ENCODE measurements at regions not wholly inside any gene's neighbourhood (a gene's known extent, or its start where the extent isn't known, plus 50 kb on each side); places are given as distances from the start of the nearest gene placed in this dataset.
"Not testable (repeated sequence)": the region's sequence is repeated elsewhere in the genome, so short reads cannot be mapped to it uniquely, and the experiment has no call there.

DNA sequence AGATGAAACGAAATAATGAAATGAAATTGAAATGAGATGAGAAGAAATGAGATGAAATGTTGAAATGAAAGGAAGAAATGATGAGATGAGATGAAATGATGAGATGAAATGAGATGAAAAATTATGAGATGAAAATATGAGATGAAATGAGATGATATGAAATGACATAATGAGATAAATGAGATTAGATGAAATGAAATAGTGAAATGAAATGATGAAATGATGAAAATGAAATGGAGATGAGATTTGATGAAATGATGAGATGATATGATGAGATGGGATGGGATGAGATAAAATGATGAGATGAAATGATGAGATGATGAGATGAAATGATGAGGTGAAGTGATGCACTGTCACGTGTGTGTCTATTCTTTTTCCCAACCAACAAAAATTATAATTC lies 224.5 kb downstream of the GOLGA6L6 start:
- TF ChIP-seq LEF1 (IDR thresholded peaks at IDR 0.05; ENCODE audit: borderline replicate concordance); SP1 (IDR thresholded peaks at IDR 0.05); CTBP1 (IDR thresholded peaks at IDR 0.05; ENCODE audit: borderline replicate concordance); NFRKB (IDR thresholded peaks at IDR 0.05); ARNT (IDR thresholded peaks at IDR 0.05); FOXM1 (IDR thresholded peaks at IDR 0.05; ENCODE audit: borderline replicate concordance); FOXA1 (IDR thresholded peaks at IDR 0.05); FOXK2 (IDR thresholded peaks at IDR 0.05); SUZ12 (IDR thresholded peaks at IDR 0.05); BHLHE40 (IDR thresholded peaks at IDR 0.05; ENCODE audit: borderline replicate concordance); TARDBP (IDR thresholded peaks at IDR 0.05); ZNF384 (IDR thresholded peaks at IDR 0.05): not testable (repeated sequence)
- TF ChIP-seq, protein P1, sequence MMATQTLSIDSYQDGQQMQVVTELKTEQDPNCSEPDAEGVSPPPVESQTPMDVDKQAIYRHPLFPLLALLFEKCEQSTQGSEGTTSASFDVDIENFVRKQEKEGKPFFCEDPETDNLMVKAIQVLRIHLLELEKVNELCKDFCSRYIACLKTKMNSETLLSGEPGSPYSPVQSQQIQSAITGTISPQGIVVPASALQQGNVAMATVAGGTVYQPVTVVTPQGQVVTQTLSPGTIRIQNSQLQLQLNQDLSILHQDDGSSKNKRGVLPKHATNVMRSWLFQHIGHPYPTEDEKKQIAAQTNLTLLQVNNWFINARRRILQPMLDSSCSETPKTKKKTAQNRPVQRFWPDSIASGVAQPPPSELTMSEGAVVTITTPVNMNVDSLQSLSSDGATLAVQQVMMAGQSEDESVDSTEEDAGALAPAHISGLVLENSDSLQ (IDR thresholded peaks at IDR 0.05): not testable (repeated sequence)

Measured in HEK293T (cell line).